A673 (cell line): ENCODE measurements at regions not wholly inside any gene's neighbourhood (a gene's known extent, or its start where the extent isn't known, plus 50 kb on each side); places are given as distances from the start of the nearest gene placed in this dataset.

Experiments used
- BruUV-seq: library from RNA; stranded (reverse); fragments of 400-500 nt; replicated peaks from 2 replicates; lab custom pipeline; 2021; lab: Mats Ljungman, UMichigan
- CTCF ChIA-PET: fragments of 300-600 bp; sonication (Branson Sonifier 250); formaldehyde crosslinking; loops from one replicate; lab custom pipeline; 2022; ENCODE audit warnings: antibody characterized with exemption; lab: Charles Lee
- POLR2A ChIA-PET: fragments of 300-600 bp; sonication (Branson Sonifier 250); formaldehyde crosslinking; loops from one replicate; lab custom pipeline; 2022; ENCODE audit warnings: antibody characterized with exemption; ENCODE audit not compliant: low non-redundant PET; lab: Charles Lee
- DNase-seq: peaks from one replicate; pipeline ENCODE4 v3.0.0-alpha.2; 2015; ENCODE audit warnings: low spot score
- H3K27ac ChIP-seq: fragments of 200-600 bp; sonication (generic); 2 replicates; pipeline ENCODE4 v1.5.1; 2016; ENCODE audit warnings: mixed run types, low read depth, mild to moderate bottlenecking, mixed read lengths, antibody characterized with exemption, low read length; ENCODE audit not compliant: poor library complexity, severe bottlenecking
- H3K27me3 ChIP-seq: fragments of 200-600 bp; sonication (generic); replicated peaks from 2 replicates; pipeline ENCODE4 v1.6.1; 2017; ENCODE audit warnings: mixed run types, low read depth, mild to moderate bottlenecking, mixed read lengths, antibody characterized with exemption, low read length; ENCODE audit not compliant: insufficient read depth, poor library complexity
- H3K36me3 ChIP-seq: fragments of 200-600 bp; sonication (generic); 2 replicates; pipeline ENCODE4 v1.6.1; 2016; ENCODE audit warnings: mixed run types, mild to moderate bottlenecking, mixed read lengths, antibody characterized with exemption, low read length; ENCODE audit not compliant: insufficient read depth, poor library complexity, severe bottlenecking
- H3K4me1 ChIP-seq: fragments of 200-600 bp; sonication (generic); 2 replicates; pipeline ENCODE4 v1.6.1; 2017; ENCODE audit warnings: mixed run types, mild to moderate bottlenecking, mixed read lengths, antibody characterized with exemption, low read length; ENCODE audit not compliant: insufficient read depth, poor library complexity, severe bottlenecking
- H3K4me3 ChIP-seq: fragments of 200-600 bp; sonication (generic); 2 replicates; pipeline ENCODE4 v1.5.1; 2016; ENCODE audit warnings: low read depth, mixed run types, mild to moderate bottlenecking, mixed read lengths, low read length; ENCODE audit not compliant: poor library complexity, severe bottlenecking
- H3K9me3 ChIP-seq: fragments of 200-600 bp; sonication (generic); 2 replicates; pipeline ENCODE4 v1.6.1; 2016; ENCODE audit warnings: mixed run types, low read depth, mild to moderate bottlenecking, mixed read lengths, antibody characterized with exemption, low read length; ENCODE audit not compliant: poor library complexity, severe bottlenecking
- EZH2 ChIP-seq: fragments of 200-600 bp; sonication (generic); IDR thresholded peaks from 2 replicates; pipeline ENCODE4 v1.6.1; 2017; ENCODE audit warnings: borderline replicate concordance, low read depth, mild to moderate bottlenecking, mixed read lengths, antibody characterized with exemption, low read length; ENCODE audit not compliant: poor library complexity, severe bottlenecking
- intact Hi-C: fragments of 100-400 bp; cut with micrococcal nuclease; formaldehyde crosslinking; loops from one replicate; pipeline ENCODE4 v1.10.0; 2022; ENCODE audit not compliant: unreplicated experiment
- TF ChIP-seq, protein P1 (sequence below): fragments of 300-800, 200-600 bp; sonication (generic); conservative IDR thresholded peaks from 2 replicates; pipeline ENCODE4 v1.5.1; 2017; ENCODE audit warnings: low read depth, mild to moderate bottlenecking, antibody characterized with exemption, low read length, moderate library complexity, mixed read lengths

- H3K4me1 ChIP-seq = peaks cover 17% of the 10 kb centered on the region
- no peaks in the 10 kb centered on the region for H3K27me3 ChIP-seq
- no peak for DNase-seq
- ChIA-PET POLR2A (interaction anchor here (0.5 kb wide), 1 partner anchor 1401 kb away, joined by 6 read pairs; no protein-coding TSS in a partner anchor), CTCF (interaction anchor here (0.6 kb wide), 1 partner anchor 62 kb away, joined by 3 read pairs; no protein-coding TSS in a partner anchor)
- H3K9me3 ChIP-seq = no peaks in the 10 kb centered on the region
- TF ChIP-seq, protein P1, sequence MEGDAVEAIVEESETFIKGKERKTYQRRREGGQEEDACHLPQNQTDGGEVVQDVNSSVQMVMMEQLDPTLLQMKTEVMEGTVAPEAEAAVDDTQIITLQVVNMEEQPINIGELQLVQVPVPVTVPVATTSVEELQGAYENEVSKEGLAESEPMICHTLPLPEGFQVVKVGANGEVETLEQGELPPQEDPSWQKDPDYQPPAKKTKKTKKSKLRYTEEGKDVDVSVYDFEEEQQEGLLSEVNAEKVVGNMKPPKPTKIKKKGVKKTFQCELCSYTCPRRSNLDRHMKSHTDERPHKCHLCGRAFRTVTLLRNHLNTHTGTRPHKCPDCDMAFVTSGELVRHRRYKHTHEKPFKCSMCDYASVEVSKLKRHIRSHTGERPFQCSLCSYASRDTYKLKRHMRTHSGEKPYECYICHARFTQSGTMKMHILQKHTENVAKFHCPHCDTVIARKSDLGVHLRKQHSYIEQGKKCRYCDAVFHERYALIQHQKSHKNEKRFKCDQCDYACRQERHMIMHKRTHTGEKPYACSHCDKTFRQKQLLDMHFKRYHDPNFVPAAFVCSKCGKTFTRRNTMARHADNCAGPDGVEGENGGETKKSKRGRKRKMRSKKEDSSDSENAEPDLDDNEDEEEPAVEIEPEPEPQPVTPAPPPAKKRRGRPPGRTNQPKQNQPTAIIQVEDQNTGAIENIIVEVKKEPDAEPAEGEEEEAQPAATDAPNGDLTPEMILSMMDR = no peak
- no peak for TF ChIP-seq EZH2
- no peaks in the 10 kb centered on the region for H3K36me3 ChIP-seq
- no TSS peak for BruUV-seq
- H3K27ac ChIP-seq = no peak overlapping the region
- H3K4me3 ChIP-seq = no peak overlapping the region
- intact Hi-C loops = no loop called here
Measured at GRCh38 chr2:189265696-189266320, 86.2 kb upstream of the COL5A2 start.

DNA sequence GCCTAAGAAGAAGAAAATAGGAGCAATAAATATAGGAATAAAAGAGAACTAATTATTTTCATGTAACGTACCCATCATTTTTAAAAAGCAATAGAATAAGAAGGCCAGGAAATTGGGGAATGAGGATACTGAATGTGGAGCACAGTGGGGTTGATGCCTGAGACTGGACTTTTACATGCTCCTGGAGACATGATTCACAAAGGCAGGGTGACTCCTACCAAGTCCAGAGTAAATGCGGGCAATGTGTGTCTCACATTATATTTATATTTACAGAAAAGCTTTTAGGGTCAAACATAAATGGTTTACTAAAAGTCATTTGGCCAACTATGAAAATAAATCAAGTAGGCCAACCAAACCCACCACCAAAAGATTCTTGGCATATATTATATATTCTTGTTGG, 87.9 kb upstream of the COL5A2 start:
- Histone ChIP-seq H3K9me3 (no peaks in the 10 kb centered on the region), H3K27ac (no peak overlapping the region)

GRCh38 chr2:189267925-189268579, 88.5 kb upstream of the COL5A2 start:
- H3K4me3 ChIP-seq = no peak overlapping the region
- no peaks in the 10 kb centered on the region for H3K27me3 ChIP-seq
- ChIA-PET POLR2A (no interaction called here), CTCF (no interaction called here)
- H3K27ac ChIP-seq = no peak overlapping the region
- intact Hi-C loops = no loop called here
- H3K4me1 ChIP-seq = peaks cover 9% of the 10 kb centered on the region
- peak; percentile 36 for DNase-seq
- no TSS peak for BruUV-seq
- H3K9me3 ChIP-seq = no peaks in the 10 kb centered on the region
- TF ChIP-seq, protein P1 = no peak
- no peaks in the 10 kb centered on the region for H3K36me3 ChIP-seq

More for the DNA sequence above, 87.9 kb upstream of the COL5A2 start:
- no peak overlapping the region for H3K4me3 ChIP-seq
- peaks cover 9% of the 10 kb centered on the region for H3K4me1 ChIP-seq
- no TSS peak for BruUV-seq
- TF ChIP-seq EZH2 = no peak
- TF ChIP-seq, protein P1 = no peak
- POLR2A ChIA-PET = no interaction called here
- CTCF ChIA-PET = no interaction called here
- intact Hi-C loops = no loop called here
- no peaks in the 10 kb centered on the region for H3K36me3 ChIP-seq
- DNase-seq = no peak
- no peaks in the 10 kb centered on the region for H3K27me3 ChIP-seq
